MCF 10A (cell line): ENCODE measurements at regions not wholly inside any gene's neighbourhood (a gene's known extent, or its start where the extent isn't known, plus 50 kb on each side); places are given as distances from the start of the nearest gene placed in this dataset.

ENCODE experiments used
- BruUV-seq: library from RNA; stranded (reverse); fragments of 400-500 nt; replicated peaks from 2 replicates; lab custom pipeline; 2021; lab: Mats Ljungman, UMichigan
- CTCF ChIA-PET: fragments of 300-600 bp; sonication (Branson Sonifier 250); formaldehyde crosslinking; extraction: SDS; loops from one replicate; lab custom pipeline; 2021; ENCODE audit warnings: antibody characterized with exemption, inconsistent platforms; lab: Yijun Ruan, JAX
- POLR2A ChIA-PET: fragments of 300-600, 350-650 bp; sonication (Branson Sonifier 250); formaldehyde crosslinking; extraction: SDS; loops from one replicate; lab custom pipeline; 2020; ENCODE audit warnings: antibody characterized with exemption, inconsistent platforms; lab: Yijun Ruan, JAX
- DNase-seq: peaks from one replicate; pipeline ENCODE4 v3.0.0-alpha.2; 2018; ENCODE audit not compliant: unreplicated experiment
- H3K27ac Mint-ChIP-seq: one replicate; pipeline ENCODE4 v1.8.0; 2022; ENCODE audit warnings: mild to moderate bottlenecking, low read depth, mixed read lengths; ENCODE audit not compliant: unreplicated experiment
- H3K27me3 Mint-ChIP-seq: one replicate; pipeline ENCODE4 v1.8.0; 2022; ENCODE audit warnings: mixed read lengths; ENCODE audit not compliant: insufficient read depth, unreplicated experiment
- H3K36me3 Mint-ChIP-seq: one replicate; pipeline ENCODE4 v1.8.0; 2022; ENCODE audit warnings: mild to moderate bottlenecking, moderate library complexity, mixed read lengths; ENCODE audit not compliant: insufficient read depth, unreplicated experiment
- H3K4me1 Mint-ChIP-seq: one replicate; pipeline ENCODE4 v1.8.0; 2022; ENCODE audit warnings: mixed read lengths; ENCODE audit not compliant: insufficient read depth, unreplicated experiment
- H3K4me3 Mint-ChIP-seq: one replicate; pipeline ENCODE4 v1.8.0; 2022; ENCODE audit warnings: mild to moderate bottlenecking, moderate library complexity, mixed read lengths; ENCODE audit not compliant: unreplicated experiment
- H3K9me3 Mint-ChIP-seq: one replicate; pipeline ENCODE4 v1.8.0; 2022; ENCODE audit warnings: mixed read lengths; ENCODE audit not compliant: unreplicated experiment
- CTCF ChIP-seq: fragments of 200-600 bp; IDR thresholded peaks from one replicate; pipeline ENCODE4 v1.8.0; 2022; ENCODE audit warnings: antibody characterized with exemption, mild to moderate bottlenecking; ENCODE audit not compliant: unreplicated experiment
- intact Hi-C: fragments of 100-400 bp; cut with micrococcal nuclease; formaldehyde crosslinking; loops from 2 replicates; pipeline ENCODE4 v1.14.1; 2022

GRCh38 chr20:54723723-54724122, 248.3 kb downstream of the DOK5 start:
- no peak overlapping the region for H3K4me3 Mint-ChIP-seq
- CTCF ChIA-PET = no interaction called here
- H3K4me1 Mint-ChIP-seq = no peaks in the 10 kb centered on the region
- H3K27me3 Mint-ChIP-seq = no peaks in the 10 kb centered on the region
- no peaks in the 10 kb centered on the region for H3K9me3 Mint-ChIP-seq
- intact Hi-C loops = no loop called here
- POLR2A ChIA-PET = no interaction called here
- no peak overlapping the region for H3K27ac Mint-ChIP-seq
- no peak for DNase-seq
- no peak for TF ChIP-seq CTCF
- BruUV-seq = no TSS peak
- no peaks in the 10 kb centered on the region for H3K36me3 Mint-ChIP-seq

GRCh38 chr20:54717983-54718382, 242.6 kb downstream of the DOK5 start:
- Mint-ChIP-seq H3K27ac (no peak overlapping the region), H3K4me3 (no peak overlapping the region), H3K36me3 (no peaks in the 10 kb centered on the region), H3K27me3 (no peaks in the 10 kb centered on the region), H3K9me3 (no peaks in the 10 kb centered on the region), H3K4me1 (no peaks in the 10 kb centered on the region)
- ChIA-PET CTCF (interaction anchor here (0.5 kb wide), 1 partner anchor 761 kb away, joined by 3 read pairs; no protein-coding TSS in a partner anchor), POLR2A (no interaction called here)
- no TSS peak for BruUV-seq
- no peak for TF ChIP-seq CTCF
- DNase-seq = no peak
- intact Hi-C loops = no loop called here

- Mint-ChIP-seq H3K4me1 (no peaks in the 10 kb centered on the region), H3K4me3 (no peak overlapping the region), H3K9me3 (no peaks in the 10 kb centered on the region), H3K36me3 (no peaks in the 10 kb centered on the region), H3K27ac (no peak overlapping the region), H3K27me3 (no peaks in the 10 kb centered on the region)
- no peak for TF ChIP-seq CTCF
- no TSS peak for BruUV-seq
- ChIA-PET POLR2A (no interaction called here), CTCF (no interaction called here)
- DNase-seq = no peak
- intact Hi-C loops = no loop called here
Observed at GRCh38 chr20:54716790-54717189, 241.4 kb downstream of the DOK5 start.

GRCh38 chr20:54716174-54716747, 240.9 kb downstream of the DOK5 start:
- no TSS peak for BruUV-seq
- H3K4me3 Mint-ChIP-seq = no peak overlapping the region
- no peaks in the 10 kb centered on the region for H3K36me3 Mint-ChIP-seq
- intact Hi-C loops = no loop called here
- H3K27me3 Mint-ChIP-seq = no peaks in the 10 kb centered on the region
- H3K9me3 Mint-ChIP-seq = no peaks in the 10 kb centered on the region
- TF ChIP-seq CTCF = no peak
- ChIA-PET CTCF (interaction anchor here (0.6 to 1.3 kb wide), 3 partner anchors 11 to 1824 kb away, joined by 3 to 4 read pairs (median 3); no protein-coding TSS in a partner anchor), POLR2A (interaction anchor here (0.9 kb wide), 1 partner anchor 9 kb away, joined by 5 read pairs; no protein-coding TSS in a partner anchor)
- no peaks in the 10 kb centered on the region for H3K4me1 Mint-ChIP-seq
- H3K27ac Mint-ChIP-seq = no peak overlapping the region
- DNase-seq = no peak
